Right cardiac atrium (tissue), 5 donors: ENCODE measurements at regions not wholly inside any gene's neighbourhood (a gene's known extent, or its start where the extent isn't known, plus 50 kb on each side); places are given as distances from the start of the nearest gene placed in this dataset.

ENCODE experiments used
- ATAC-seq, 2 donors: fragments of 200-7000 bp; cut with Tn5 transposase; one replicate each; pipeline versions ENCODE4 v1.8.0 to v1.9.1; 2020; ENCODE audit warnings: moderate library complexity in 2 of 2, mild to moderate bottlenecking in 1 of 2
- DNase-seq, 3 donors: peaks; one replicate each; pipeline ENCODE4 v3.0.0-alpha.2; 2020
- H3K27ac ChIP-seq: one replicate; pipeline ENCODE4 v1.5.1; 2013; ENCODE audit warnings: mild to moderate bottlenecking, low read length, control low read depth, moderate library complexity
- H3K27me3 ChIP-seq: one replicate; pipeline ENCODE4 v1.6.1; 2013; ENCODE audit not compliant: control insufficient read depth, insufficient read depth
- H3K4me1 ChIP-seq: one replicate; pipeline ENCODE4 v1.6.1; 2013; ENCODE audit warnings: low read length; ENCODE audit not compliant: control insufficient read depth, insufficient read depth
- H3K4me3 ChIP-seq: one replicate; pipeline ENCODE4 v1.5.1; 2013; ENCODE audit warnings: low read length, control low read depth
- H3K9me3 ChIP-seq: one replicate; pipeline ENCODE4 v1.6.1; 2013; ENCODE audit warnings: low read length; ENCODE audit not compliant: control insufficient read depth
- WGBS: extraction: QIAGEN DNeasy Blood & Tissue Kit; methylation state at CpG from one replicate; pipeline ENCODE4 v1.1.7; 2013; 5-methylcytosine and 5-hydroxymethylcytosine counted together
- intact Hi-C, 4 donors: fragments of 100-400 bp; cut with DNase I; formaldehyde crosslinking; loops; one replicate each; pipeline versions ENCODE4 v1.11.0 to v1.14.0; 2022 to 2023
- donor health status: healthy with polysubstance abuse.
- donor health status: DM: no; HTN: yes; CAD: no.
- donor health status: DM: no; HTN: no; CAD: no.
- donor health status: DM: no; HTN: yes; CAD: no; lungs with severe emphysema.
- donor health status: DM: yes; HTN: yes; CAD: no.

DNA sequence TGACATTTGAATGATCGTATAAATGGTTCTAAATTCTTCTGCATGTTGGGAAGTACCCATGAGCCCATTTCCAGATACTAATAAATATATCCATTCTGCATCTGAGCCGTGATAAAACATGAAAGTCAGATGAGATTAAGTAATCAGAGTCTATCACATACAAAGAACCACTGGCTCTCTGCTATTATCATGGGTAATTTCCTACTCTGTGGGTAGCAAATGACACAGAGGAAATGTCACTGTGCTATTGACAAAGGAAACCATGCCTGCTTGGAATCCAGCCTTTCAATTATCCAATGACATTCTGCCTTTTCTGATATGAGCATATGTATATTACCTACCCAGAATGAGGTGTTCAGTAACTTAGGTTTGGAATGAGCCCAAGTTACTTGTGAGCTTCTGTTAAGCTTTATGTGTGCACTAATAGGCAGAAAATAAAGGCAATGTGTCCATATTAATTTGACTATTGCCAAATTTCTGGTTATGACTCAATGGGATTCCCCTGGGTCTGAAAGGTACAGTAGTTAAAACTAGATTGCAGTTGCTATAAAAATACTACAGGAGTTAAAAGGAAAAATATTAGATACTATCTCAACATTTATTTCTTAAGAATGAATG is 238.7 kb upstream of the KCNIP4 start:
- no peaks in the 10 kb centered on the region for H3K27me3 ChIP-seq
- no peak overlapping the region for H3K4me3 ChIP-seq
- no peaks in the 10 kb centered on the region for H3K9me3 ChIP-seq
- ATAC-seq (no peak), DNase-seq (no peak)
- intact Hi-C loops, result no loop called here
- no peak overlapping the region for H3K27ac ChIP-seq
- 76% methylated on average over 2 of the region's 2 CpGs for WGBS
- H3K4me1 ChIP-seq, result no peaks in the 10 kb centered on the region

DNA sequence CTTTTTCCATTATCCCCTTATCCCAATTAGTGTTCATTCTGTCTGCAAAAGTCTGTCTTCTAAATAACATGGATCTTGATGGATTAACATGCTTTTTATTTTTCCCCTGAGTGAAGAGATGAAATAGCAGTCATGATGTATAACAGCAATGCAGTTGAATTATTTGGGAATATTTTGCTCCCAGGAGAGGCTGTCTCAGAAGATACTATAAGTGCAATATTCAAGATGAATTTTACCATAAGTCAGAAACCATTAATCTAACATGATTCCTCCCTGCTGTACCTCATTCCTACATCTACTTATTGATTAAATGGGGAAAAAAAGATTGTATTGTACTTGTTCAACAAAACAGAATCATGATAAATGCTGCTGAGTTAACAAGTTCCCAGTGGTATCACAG is 233.2 kb upstream of the KCNIP4 start:
- Histone ChIP-seq H3K27me3 (no peaks in the 10 kb centered on the region), H3K4me3 (no peak overlapping the region), H3K4me1 (no peaks in the 10 kb centered on the region), H3K9me3 (no peaks in the 10 kb centered on the region), H3K27ac (no peak overlapping the region)
- no peak for ATAC-seq
- DNase-seq, result no peak
- intact Hi-C loops, result no loop called here

DNA sequence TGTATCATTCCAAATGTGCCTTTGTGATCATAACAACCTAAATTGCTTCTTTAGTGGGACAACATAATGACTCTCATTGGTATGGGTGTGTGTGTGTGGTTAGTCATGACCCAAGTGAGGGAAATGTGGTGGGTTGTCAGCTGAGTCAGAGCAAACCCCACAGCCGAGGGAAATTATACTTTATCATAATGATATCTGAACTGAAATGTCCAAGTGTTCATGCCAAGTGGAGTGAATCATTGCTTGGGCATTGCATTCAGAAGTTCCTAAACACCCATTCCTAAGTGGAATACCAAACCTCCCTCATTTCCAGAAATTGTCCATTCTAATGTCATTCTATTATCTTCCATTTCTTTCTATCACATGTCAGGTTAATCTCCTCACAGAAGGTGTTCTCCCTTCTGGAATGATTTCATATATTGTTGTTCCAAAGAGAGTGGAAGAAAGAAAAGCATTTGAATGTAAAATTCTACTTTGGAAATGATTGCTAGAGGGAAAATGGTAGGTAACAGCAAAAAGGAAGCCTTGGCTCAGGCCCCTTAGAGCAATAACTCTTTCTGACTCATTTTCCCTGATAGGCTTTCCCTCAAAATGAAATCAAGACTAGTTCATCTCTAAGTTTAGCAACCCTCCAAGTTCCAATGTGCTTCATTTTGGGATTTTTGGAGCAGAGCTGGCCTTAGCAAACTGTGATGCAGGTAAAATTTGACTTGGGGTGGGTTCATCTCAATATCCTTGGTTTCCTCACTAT is 230.7 kb upstream of the KCNIP4 start:
- ATAC-seq (no peak), DNase-seq (no peak)
- Histone ChIP-seq H3K4me3 (no peak overlapping the region), H3K4me1 (no peaks in the 10 kb centered on the region), H3K27ac (no peak overlapping the region), H3K9me3 (no peaks in the 10 kb centered on the region), H3K27me3 (no peaks in the 10 kb centered on the region)
- WGBS, result 34% methylated on average over 1 of the region's 1 CpG
- intact Hi-C loops, result no loop called here

DNA sequence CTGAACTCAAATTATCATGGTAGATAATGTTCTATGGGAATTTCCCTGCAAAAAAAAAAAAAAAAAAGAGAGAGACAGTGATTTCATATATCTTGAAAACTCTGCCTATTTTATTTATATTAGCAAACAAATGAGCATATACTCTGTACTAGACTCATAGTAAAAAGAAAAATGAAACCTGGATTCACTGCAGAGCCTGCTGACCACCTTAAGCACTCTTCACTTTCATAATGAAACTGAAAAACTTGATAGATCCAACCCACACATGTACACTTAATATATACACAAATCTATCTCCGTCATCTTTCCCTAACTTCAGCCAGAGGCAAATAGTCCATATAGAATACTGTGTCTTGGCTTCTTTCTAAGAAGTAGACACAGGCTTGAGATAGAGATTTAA is 226.1 kb upstream of the KCNIP4 start:
- ATAC-seq (no peak), DNase-seq (no peak)
- no peak overlapping the region for H3K4me3 ChIP-seq
- no peaks in the 10 kb centered on the region for H3K4me1 ChIP-seq
- no peaks in the 10 kb centered on the region for H3K27me3 ChIP-seq
- no peak overlapping the region for H3K27ac ChIP-seq
- no peaks in the 10 kb centered on the region for H3K9me3 ChIP-seq
- intact Hi-C loops, result no loop called here
- 78% methylated on average over 1 of the region's 1 CpG for WGBS

DNA sequence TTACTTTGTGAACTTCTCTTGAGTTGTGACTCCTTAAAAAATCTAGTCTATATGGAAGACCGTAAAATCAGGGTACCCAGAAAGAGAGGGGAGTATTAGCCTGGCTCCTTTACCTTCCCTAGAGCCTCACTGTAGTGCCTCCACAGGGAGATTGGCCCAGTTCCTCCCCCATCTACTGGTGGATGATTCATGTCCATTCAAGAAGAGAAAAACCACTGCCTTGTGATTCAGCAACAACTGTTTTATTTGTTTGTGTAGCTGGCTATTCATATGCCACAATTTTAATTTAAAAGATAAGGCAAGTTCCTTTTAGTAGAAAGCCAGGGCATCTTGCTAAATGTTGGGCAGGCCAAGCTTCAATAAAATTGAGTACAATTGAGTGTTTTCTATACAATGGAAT is 221.8 kb upstream of the KCNIP4 start:
- Histone ChIP-seq H3K9me3 (no peaks in the 10 kb centered on the region), H3K4me1 (no peaks in the 10 kb centered on the region), H3K27me3 (no peaks in the 10 kb centered on the region), H3K4me3 (no peak overlapping the region), H3K27ac (no peak overlapping the region)
- intact Hi-C loops, result no loop called here
- ATAC-seq (no peak), DNase-seq (no peak)
- WGBS, result 88% methylated on average over 1 of the region's 1 CpG

DNA sequence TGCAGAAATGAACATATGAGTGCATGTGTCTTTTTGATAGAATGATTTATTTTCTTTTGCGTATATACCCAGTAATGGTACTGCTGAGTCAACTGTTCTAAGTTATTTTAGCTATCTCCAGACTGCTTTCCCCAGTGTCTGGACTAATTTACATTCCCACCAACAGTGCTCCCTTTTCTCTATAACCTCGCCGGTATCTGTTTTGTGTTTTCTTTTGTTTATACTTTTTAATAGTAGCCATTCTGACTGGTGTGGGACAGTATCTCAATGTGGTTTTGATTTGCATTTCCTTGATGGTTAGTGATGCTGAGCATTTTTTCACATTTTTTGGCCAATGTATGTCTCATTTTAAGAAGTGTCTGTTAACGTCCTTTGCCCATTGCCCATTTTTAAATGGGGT is 218.6 kb upstream of the KCNIP4 start:
- WGBS, result 81% methylated on average over 4 of the region's 4 CpGs

DNA sequence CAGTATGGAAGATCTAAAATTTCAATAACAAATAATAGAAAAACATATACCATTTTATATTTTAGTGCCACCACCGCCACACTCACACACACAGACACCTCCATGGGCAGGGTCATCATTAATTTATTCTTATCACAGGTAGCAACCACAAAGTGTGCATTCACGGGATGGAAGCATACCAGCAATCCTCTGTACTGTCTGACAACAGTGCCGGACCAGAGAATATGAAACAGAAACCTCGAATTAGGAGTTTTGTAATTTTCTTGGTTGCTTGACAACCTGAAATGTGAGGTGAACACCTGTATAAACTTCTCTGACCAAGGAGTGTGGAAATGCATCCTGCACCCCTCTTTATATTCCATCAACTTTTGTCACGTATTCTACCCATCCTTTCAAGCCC is 213.9 kb upstream of the KCNIP4 start:
- ATAC-seq (no peak), DNase-seq (no peak)
- Histone ChIP-seq H3K9me3 (no peaks in the 10 kb centered on the region), H3K27ac (no peak overlapping the region), H3K27me3 (no peaks in the 10 kb centered on the region), H3K4me1 (no peaks in the 10 kb centered on the region), H3K4me3 (no peak overlapping the region)
- 57% methylated on average over 5 of the region's 5 CpGs for WGBS
- intact Hi-C loops, result no loop called here

More for the DNA sequence above, 218.6 kb upstream of the KCNIP4 start:
- no peaks in the 10 kb centered on the region for H3K9me3 ChIP-seq
- H3K4me3 ChIP-seq, result no peak overlapping the region
- intact Hi-C loops, result no loop called here
- no peaks in the 10 kb centered on the region for H3K4me1 ChIP-seq
- no peak overlapping the region for H3K27ac ChIP-seq
- ATAC-seq (no peak), DNase-seq (no peak)
- H3K27me3 ChIP-seq, result no peaks in the 10 kb centered on the region

DNA sequence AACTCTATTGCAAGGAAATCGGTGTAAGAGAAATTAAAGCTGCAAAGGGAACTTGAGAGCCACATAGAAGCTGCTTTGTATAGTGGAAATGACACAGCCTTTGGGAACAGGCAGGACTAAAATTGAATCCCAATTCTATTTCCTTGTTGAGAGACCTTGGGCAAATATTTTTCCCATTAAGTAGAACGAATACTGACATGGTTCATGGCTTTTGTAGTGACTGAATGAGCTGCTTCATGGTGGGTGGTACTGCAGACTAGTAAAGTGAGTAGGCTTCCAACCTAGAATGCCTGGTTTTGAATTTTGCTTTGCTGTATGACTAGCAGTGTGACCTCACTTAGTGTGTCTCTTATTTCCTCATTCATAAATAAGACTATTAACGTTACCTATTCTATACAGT is 182.2 kb upstream of the KCNIP4 start:
- intact Hi-C loops, result no loop called here
- 67% methylated on average over 3 of the region's 3 CpGs for WGBS
- no peak overlapping the region for H3K4me3 ChIP-seq

DNA sequence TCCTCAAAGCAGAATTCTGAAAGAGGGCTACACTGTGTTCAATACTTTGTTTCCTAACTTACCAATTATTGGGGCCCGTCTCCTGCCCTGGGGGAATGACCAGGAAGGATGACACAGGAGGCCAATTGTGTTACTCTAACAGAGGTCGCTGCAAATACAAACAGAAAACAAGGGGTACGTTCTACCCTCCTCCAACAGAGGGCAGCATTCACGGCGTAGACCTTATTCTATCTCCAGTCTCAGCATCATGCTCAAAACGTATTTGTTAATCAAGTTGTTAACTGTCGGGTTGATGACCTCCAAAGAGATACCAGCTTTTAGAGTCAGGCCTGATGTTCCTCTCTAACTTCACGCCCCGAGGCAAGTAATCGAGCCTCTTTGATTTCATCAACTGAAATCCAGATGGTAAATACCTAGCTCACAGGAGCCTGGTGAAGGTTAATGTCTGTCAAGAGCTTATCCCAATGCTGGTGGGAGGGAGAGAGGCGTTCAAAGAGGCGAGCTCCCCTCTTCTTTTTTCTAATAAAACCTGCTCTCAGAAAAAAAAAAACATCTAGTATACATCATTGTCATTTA is 181.0 kb upstream of the KCNIP4 start:
- H3K9me3 ChIP-seq, result no peaks in the 10 kb centered on the region
- H3K27me3 ChIP-seq, result no peaks in the 10 kb centered on the region
- H3K4me1 ChIP-seq, result no peaks in the 10 kb centered on the region
- no peak overlapping the region for H3K27ac ChIP-seq
- no peak for ATAC-seq
- no peak for DNase-seq
- WGBS, result 25% methylated on average over 12 of the region's 12 CpGs
- intact Hi-C loops, result no loop called here
- no peak overlapping the region for H3K4me3 ChIP-seq

More for the DNA sequence above, 182.2 kb upstream of the KCNIP4 start:
- no peaks in the 10 kb centered on the region for H3K27me3 ChIP-seq
- no peaks in the 10 kb centered on the region for H3K9me3 ChIP-seq
- no peak overlapping the region for H3K27ac ChIP-seq
- ATAC-seq (no peak), DNase-seq (no peak)
- no peaks in the 10 kb centered on the region for H3K4me1 ChIP-seq

DNA sequence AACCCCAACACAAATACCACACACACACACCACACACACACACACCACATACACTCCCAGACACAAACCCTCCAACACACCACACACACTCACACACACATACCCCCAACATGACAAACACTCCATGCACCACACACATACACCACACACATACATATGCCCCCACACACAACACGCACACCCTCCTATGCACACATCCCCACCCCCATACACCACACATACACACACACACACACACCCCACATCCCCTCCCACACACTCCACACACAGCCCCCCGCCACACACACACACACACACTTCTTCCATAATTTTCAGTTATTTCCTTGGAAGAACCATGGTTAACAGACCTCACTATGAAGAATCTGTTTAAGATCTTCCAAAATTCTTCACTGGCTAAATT is 173.5 kb upstream of the KCNIP4 start:
- 86% methylated on average over 2 of the region's 2 CpGs for WGBS

DNA sequence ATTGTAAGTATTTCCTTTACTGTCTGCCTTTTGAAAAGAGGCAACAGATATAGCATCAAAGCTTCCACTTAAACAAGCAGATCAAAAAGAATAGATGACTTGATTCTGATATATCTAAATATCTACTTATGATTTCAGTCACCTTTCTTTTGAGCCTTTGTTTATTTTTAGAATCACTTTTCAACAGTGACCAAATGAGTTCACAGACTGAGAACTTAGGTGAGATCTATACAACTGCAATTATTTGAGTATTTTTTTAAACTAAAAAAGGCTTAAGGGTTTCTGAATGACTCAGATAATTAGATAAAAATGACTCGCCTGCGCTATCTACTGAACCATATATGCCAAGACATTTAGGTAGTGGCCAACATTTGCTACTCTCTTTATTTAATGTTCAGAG is 166.7 kb upstream of the KCNIP4 start:
- no peaks in the 10 kb centered on the region for H3K4me1 ChIP-seq
- H3K9me3 ChIP-seq, result no peaks in the 10 kb centered on the region
- no peak overlapping the region for H3K27ac ChIP-seq
- intact Hi-C loops, result no loop called here
- no peak overlapping the region for H3K4me3 ChIP-seq
- DNase-seq (no peak), ATAC-seq (no peak)
- 82% methylated on average over 2 of the region's 2 CpGs for WGBS
- no peaks in the 10 kb centered on the region for H3K27me3 ChIP-seq

More for the DNA sequence above, 173.5 kb upstream of the KCNIP4 start:
- no peak for DNase-seq
- no peak for ATAC-seq
- Histone ChIP-seq H3K27ac (no peak overlapping the region), H3K27me3 (no peaks in the 10 kb centered on the region), H3K9me3 (no peaks in the 10 kb centered on the region), H3K4me3 (no peak overlapping the region), H3K4me1 (no peaks in the 10 kb centered on the region)
- intact Hi-C loops, result no loop called here
